Motor neuron (in vitro differentiated cells): ENCODE measurements at regions not wholly inside any gene's neighbourhood (a gene's known extent, or its start where the extent isn't known, plus 50 kb on each side); places are given as distances from the start of the nearest gene placed in this dataset.

ENCODE experiments used
- ATAC-seq, 8 experiments: fragments of 200-7000 bp; cut with Tn5 transposase; replicated peaks in 6 of 8; 2 replicates each; pipeline ENCODE4 v1.8.0; 2021; ENCODE audit warnings: mild to moderate bottlenecking in 8 of 8, moderate library complexity in 8 of 8
- H3K27ac ChIP-seq, 2 donors: fragments of 250-450 bp; sonication (Bioruptor Pico); 2 replicates each; pipeline ENCODE4 v1.9.0; 2021; ENCODE audit warnings: antibody characterized with exemption in 2 of 2, mild to moderate bottlenecking in 2 of 2, moderate library complexity in 1 of 2
- H3K4me1 ChIP-seq, 2 donors: fragments of 250-450 bp; sonication (Bioruptor Pico); replicated peaks in 1 of 2; 2 replicates each; pipeline ENCODE4 v1.6.1; 2021; ENCODE audit warnings: antibody characterized with exemption in 2 of 2, mild to moderate bottlenecking in 2 of 2, moderate library complexity in 1 of 2
- H3K4me3 ChIP-seq, 5 donors: fragments of 250-450 bp; sonication (Bioruptor Pico); 2 replicates each; pipeline ENCODE4 v1.9.0; 2021; ENCODE audit warnings: antibody characterized with exemption in 5 of 5, mild to moderate bottlenecking in 5 of 5, moderate library complexity in 4 of 5
- whole genome bisulfite sequencing, 10 experiments: fragments of 450-650 bp; shearing (Covaris generic); methylation state at CpG; one replicate each; pipeline ENCODE4 v1.0.0; 2022; 5-methylcytosine and 5-hydroxymethylcytosine counted together
- in situ Hi-C, 9 experiments: fragments of 400-800 bp; cut with MboI; loops; one replicate each; pipeline ENCODE4 v1.15.0; 2021; ENCODE audit warnings: low sequenced_read_pairs in 9 of 9, low pct_unique_long_range_greater_than_20kb in 2 of 9; ENCODE audit not compliant: unreplicated experiment in 9 of 9

DNA sequence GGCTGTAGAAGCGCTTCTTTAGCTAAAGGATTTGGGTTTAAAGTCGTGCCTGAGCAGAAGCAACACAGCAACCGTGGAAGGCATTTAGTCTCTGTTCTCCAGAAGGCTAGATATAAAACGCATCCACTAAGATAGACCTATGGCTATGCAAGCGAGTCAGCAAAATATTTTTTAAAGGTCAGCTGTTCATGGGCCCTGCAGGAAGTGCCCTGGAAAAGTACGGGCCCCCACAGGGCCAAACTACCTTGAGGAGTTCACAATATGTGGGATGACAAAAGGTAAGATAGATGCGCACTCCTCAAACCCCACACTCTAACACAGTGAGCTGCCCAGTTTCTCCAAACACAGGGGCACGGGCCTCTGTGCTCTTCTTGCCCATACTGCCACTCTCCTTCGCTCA lies 261.6 kb downstream of the VPS13C start:
- H3K27ac ChIP-seq = no peak overlapping the region
- 13 to 89% (median 60%) methylated on average over 2 to 8 of the region's 9 CpGs; no CpG with 5 or more reads in 3 of the 10 experiments for WGBS, 10 experiments
- no peak overlapping the region for H3K4me3 ChIP-seq
- H3K4me1 ChIP-seq = no peaks in the 10 kb centered on the region
- no peak for ATAC-seq
- in situ Hi-C loops = no loop called here

DNA sequence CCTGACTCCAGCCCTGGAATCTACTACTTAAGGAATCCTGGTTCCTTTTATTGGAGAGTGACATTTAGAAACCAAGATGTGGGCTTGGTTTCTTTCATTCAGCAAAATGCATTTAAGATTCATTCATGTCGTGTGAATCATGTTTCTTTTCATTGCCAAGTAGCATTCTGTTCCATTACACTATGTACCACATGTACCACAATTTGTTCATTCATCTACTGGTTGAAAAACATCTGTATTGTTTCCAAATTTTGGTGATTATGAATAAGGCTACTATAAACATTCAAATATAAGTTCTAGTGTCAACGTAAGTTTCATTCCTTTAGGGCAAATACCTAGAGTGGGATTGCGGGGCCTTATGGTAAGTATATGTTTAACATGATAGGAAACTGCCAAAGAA lies 264.2 kb downstream of the VPS13C start:
- Histone ChIP-seq H3K4me1 (no peaks in the 10 kb centered on the region), H3K27ac (no peak overlapping the region), H3K4me3 (no peak overlapping the region)
- no peak for ATAC-seq
- in situ Hi-C loops = no loop called here
- 13 to 100% (median 82%) methylated on average over 1 to 3 of the region's 3 CpGs for WGBS, 10 experiments

GRCh38 chr15:61794881-61795280 lies 265.4 kb downstream of the VPS13C start:
- WGBS, 10 experiments = 0 to 75% (median 13%) methylated on average over 1 of the region's 1 CpG; no CpG with 5 or more reads in 3 of the 10 experiments
- Histone ChIP-seq H3K27ac (no peak overlapping the region), H3K4me3 (no peak overlapping the region), H3K4me1 (no peaks in the 10 kb centered on the region)
- in situ Hi-C loops = no loop called here
- no peak for ATAC-seq

DNA sequence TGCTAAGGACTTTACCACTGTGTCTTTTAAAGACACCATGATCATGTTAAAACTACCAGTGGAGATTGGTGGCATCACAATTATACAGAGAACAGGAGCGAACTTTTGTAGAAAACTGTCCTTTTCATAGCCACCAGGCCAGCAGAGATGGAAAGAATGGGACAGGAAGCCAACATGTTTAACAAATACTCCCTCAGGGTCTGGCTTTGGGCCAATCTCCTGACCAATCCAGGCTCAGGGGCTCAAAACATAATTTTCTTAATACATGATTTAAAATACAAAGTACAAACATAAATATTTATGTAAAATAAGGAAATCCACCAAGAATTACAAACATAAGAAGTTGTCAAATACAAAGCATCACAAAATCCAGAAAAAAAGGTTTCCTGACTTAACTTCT lies 266.0 kb downstream of the VPS13C start:
- Histone ChIP-seq H3K4me3 (no peak overlapping the region), H3K4me1 (no peaks in the 10 kb centered on the region), H3K27ac (no peak overlapping the region)
- in situ Hi-C loops = no loop called here
- whole genome bisulfite sequencing, 10 experiments = 0 to 86% (median 50%) methylated on average over 1 of the region's 1 CpG; no CpG with 5 or more reads in 2 of the 10 experiments
- no peak for ATAC-seq

- Histone ChIP-seq H3K4me3 (no peak overlapping the region), H3K27ac (no peak overlapping the region), H3K4me1 (no peaks in the 10 kb centered on the region)
- in situ Hi-C loops = no loop called here
- no peak for ATAC-seq
- WGBS, 10 experiments = 31 to 100% (median 80%) methylated on average over 1 to 4 of the region's 4 CpGs; no CpG with 5 or more reads in 1 of the 10 experiments
Observed at GRCh38 chr15:61784734-61785133, 275.5 kb downstream of the VPS13C start.

- H3K27ac ChIP-seq = no peak overlapping the region
- 43 to 86% (median 67%) methylated on average over 2 to 7 of the region's 8 CpGs; no CpG with 5 or more reads in 2 of the 10 experiments for WGBS, 10 experiments
- in situ Hi-C loops = no loop called here
- H3K4me3 ChIP-seq = no peak overlapping the region
- peak in 1 of 8 experiments; percentile 74 for ATAC-seq
- no peaks in the 10 kb centered on the region for H3K4me1 ChIP-seq
Observed at GRCh38 chr15:61780278-61780980, 279.8 kb downstream of the VPS13C start.

- Histone ChIP-seq H3K27ac (no peak overlapping the region), H3K4me1 (no peaks in the 10 kb centered on the region), H3K4me3 (no peak overlapping the region)
- ATAC-seq = peak in 1 of 8 experiments; percentile 76
- in situ Hi-C loops = no loop called here
- 53 to 83% (median 69%) methylated on average over 1 to 4 of the region's 4 CpGs; no CpG with 5 or more reads in 2 of the 10 experiments for WGBS, 10 experiments
Observed at GRCh38 chr15:61777689-61778088, 282.6 kb downstream of the VPS13C start.

GRCh38 chr15:61769557-61769956 lies 290.7 kb downstream of the VPS13C start:
- in situ Hi-C loops = no loop called here
- no peak overlapping the region for H3K4me3 ChIP-seq
- peaks cover 0 to 4% of the 10 kb centered on the region in 2 donors for H3K4me1 ChIP-seq
- 0 to 100% (median 75%) methylated on average over 1 to 2 of the region's 2 CpGs; no CpG with 5 or more reads in 1 of the 10 experiments for WGBS, 10 experiments
- no peak for ATAC-seq
- no peak overlapping the region for H3K27ac ChIP-seq

DNA sequence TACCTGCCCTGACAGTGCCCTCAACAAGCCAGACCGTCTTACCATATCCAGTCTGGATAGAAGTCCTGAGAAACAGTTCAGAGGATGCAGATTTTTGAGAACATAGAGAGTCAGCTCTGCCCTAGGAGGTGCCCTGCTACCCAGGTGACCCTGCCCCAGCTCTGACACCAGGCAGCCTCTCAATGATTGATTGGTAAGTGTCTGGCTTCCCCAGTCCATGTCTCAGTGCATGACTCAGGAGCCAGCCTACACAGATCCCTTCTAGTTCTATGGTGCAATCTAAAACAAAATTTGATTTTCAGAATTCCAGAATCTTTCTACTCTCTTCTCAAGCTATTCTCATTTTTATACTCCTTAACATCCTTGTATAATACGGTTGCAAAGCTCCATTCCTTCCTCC lies 292.1 kb downstream of the VPS13C start:
- in situ Hi-C loops = no loop called here
- no peak for ATAC-seq
- peaks cover 0 to 4% of the 10 kb centered on the region in 2 donors for H3K4me1 ChIP-seq
- 0 to 100% (median 83%) methylated on average over 1 to 2 of the region's 2 CpGs; no CpG with 5 or more reads in 3 of the 10 experiments for WGBS, 10 experiments
- no peak overlapping the region for H3K4me3 ChIP-seq
- H3K27ac ChIP-seq = no peak overlapping the region

DNA sequence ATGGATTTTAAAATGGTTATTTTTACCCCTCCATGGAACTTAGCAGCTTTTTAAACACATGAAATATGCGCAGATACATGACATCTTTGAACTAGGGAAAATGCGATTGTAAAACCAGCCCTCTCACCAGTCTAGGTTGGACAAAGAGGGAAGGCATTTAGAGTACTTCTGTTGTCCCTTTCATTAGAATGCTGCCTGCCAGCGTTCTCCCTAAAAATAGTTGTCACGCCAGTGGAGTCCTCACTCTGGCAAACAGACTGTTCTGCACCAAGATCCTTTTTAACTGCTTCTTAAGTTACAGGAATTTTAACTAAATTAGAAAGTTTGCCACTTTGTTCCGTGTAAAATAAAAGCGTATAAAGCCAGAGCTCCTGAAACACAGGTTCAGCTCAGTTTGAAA lies 295.3 kb downstream of the VPS13C start:
- 27 to 87% (median 79%) methylated on average over 2 to 6 of the region's 6 CpGs; no CpG with 5 or more reads in 1 of the 10 experiments for WGBS, 10 experiments
- no peak for ATAC-seq
- Histone ChIP-seq H3K27ac (no peak overlapping the region), H3K4me1 (peaks cover 0 to 7% of the 10 kb centered on the region in 2 donors), H3K4me3 (no peak overlapping the region)
- in situ Hi-C loops = no loop called here

DNA sequence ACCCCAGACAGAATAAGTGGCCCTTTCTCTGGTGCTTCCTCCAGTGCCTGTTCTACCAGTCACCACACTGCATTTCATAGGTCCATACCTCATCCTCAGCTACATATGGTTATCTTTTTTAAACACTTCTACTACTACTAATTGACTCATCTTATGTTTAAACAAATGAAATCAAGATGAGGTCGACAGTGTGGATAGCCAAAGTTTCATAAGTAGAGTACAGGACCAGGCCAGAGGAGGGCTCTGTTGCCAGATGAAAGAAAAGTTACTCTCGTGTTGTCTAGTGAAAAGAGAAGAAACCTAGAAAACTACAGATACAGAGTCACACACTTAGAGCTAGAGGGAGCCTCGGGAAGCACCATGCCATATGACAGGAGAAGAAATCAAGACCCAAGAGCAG lies 296.1 kb downstream of the VPS13C start:
- in situ Hi-C loops = no loop called here
- WGBS, 10 experiments = 0 to 100% (median 85%) methylated on average over 1 to 3 of the region's 3 CpGs; no CpG with 5 or more reads in 1 of the 10 experiments
- ATAC-seq = no peak
- peaks cover 0 to 7% of the 10 kb centered on the region in 2 donors for H3K4me1 ChIP-seq
- H3K27ac ChIP-seq = no peak overlapping the region
- no peak overlapping the region for H3K4me3 ChIP-seq

DNA sequence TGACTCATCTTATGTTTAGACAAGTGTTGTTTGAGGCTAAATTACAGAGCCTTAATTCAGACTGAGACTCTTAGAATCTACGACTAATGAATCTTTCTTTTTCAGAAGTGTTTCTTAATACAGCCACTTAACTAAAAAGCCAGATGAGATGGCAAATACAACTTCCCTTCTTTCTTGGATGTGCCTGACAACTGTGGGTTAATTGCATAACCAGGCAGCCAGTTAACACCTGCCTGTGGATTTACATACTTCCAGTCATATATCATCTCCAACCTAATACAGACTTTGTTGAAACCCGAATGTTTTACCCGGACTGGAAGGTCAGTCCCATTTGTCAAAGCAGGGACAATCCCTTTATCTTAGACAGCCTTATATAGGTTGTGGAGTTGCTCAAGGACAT lies 297.6 kb downstream of the VPS13C start:
- WGBS, 10 experiments = 18 to 100% (median 69%) methylated on average over 1 to 3 of the region's 3 CpGs; no CpG with 5 or more reads in 1 of the 10 experiments
- no peak for ATAC-seq
- H3K4me3 ChIP-seq = no peak overlapping the region
- peaks cover 0 to 7% of the 10 kb centered on the region in 2 donors for H3K4me1 ChIP-seq
- in situ Hi-C loops = no loop called here
- no peak overlapping the region for H3K27ac ChIP-seq

- peaks cover 0 to 3% of the 10 kb centered on the region in 2 donors for H3K4me1 ChIP-seq
- H3K27ac ChIP-seq = no peak overlapping the region
- no peak for ATAC-seq
- in situ Hi-C loops = no loop called here
- H3K4me3 ChIP-seq = no peak overlapping the region
- 0 to 93% (median 50%) methylated on average over 1 to 2 of the region's 2 CpGs; no CpG with 5 or more reads in 2 of the 10 experiments for WGBS, 10 experiments
Observed at GRCh38 chr15:61759639-61760038, 300.6 kb downstream of the VPS13C start.
